CD4-positive, alpha-beta T cell treated with Interleukin-4 for 1 hour (primary cell): ENCODE measurements at regions not wholly inside any gene's neighbourhood (a gene's known extent, or its start where the extent isn't known, plus 50 kb on each side); places are given as distances from the start of the nearest gene placed in this dataset.

Experiments used
- DNase-seq, 2 donors: peaks; one replicate each; pipeline ENCODE4 v3.0.0-alpha.2; 2020 to 2022

DNA sequence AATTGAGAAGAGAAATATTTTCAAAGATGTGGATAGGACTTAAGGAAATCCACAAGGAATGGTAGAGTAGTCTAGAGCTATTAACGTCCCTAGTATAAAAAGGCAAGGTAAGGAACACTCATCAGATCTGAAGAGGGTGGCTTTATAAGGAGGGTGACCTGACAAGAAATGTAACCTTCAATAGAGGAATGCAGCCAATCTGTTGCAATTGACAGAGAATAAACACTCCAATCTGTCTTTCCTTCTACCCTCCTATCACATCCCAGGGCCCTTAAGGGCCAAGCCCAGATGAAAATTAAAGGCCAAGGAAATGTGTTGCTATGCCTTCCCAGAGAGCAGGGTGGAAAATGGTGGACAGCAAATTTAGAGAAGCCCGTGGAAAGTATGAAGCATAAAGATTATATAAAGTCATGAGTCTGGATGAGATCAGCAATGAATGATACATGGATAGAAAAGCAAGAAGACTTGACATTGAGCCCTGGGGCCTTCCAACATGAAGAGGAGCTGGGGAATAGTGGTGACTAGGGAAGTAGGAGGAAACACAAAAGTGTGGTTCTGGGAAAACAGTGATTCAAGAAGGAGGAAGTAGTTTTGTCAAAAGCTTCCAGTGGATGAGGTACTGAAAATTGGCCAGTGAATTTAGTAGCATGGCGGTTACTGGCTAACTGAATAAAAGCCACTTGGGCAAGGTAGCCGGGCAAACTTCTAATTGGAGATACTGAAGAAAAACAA is 270.6 kb upstream of the TANK start:
- no peak for DNase-seq

DNA sequence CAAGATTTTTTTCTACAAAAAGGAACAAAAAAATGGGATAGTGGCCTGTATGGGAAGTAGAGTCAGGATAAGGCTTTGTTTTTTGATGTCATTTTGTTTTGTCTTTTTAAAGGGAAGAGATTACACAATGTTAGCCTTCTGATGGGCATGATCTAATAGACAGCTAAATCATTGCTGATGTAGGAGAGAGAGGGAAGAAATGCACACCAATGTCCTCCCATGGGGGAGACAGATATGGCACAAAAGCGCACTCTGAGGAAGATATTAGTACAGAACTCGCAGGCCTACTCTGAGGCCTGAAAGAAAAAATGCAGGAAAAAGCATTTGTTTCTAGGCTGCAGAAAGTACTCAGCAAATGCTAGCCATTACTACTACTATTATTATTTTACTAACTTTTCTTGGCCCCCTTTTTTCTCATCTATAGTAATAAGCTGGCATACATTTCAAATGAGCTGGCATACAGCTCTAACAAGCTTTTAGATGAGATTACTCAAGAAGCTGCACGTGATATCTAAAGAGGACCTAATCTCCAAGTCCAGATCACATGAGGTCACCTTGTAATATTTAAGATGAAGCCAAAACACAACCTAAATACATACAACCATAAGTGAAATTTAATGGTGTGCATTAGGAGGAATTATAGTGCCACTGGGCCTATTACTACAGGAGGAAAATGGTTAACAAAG is 269.4 kb upstream of the TANK start:
- DNase-seq: no peak

- DNase-seq: no peak
Observed at GRCh38 chr2:160891353-160891740, 268.9 kb upstream of the TANK start.

DNA sequence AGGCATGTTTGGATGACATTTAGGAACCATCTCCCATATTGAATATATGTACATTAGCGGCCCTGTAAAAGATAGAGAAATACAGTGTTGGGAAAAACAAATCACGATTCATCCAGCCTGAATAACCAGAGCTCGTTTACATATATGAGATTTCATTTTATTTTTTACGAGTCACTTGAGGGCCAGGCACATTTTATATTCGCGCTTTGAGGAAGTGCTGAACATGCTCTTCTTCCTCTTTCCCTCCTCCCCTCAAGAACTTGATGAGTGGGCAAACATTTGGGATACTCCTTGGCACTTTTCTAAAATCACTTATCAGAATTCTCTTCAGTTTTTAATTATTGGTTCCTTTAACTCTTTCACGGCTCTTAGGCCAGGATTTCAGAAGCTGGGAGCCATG is 268.0 kb upstream of the TANK start:
- DNase-seq: no peak

DNA sequence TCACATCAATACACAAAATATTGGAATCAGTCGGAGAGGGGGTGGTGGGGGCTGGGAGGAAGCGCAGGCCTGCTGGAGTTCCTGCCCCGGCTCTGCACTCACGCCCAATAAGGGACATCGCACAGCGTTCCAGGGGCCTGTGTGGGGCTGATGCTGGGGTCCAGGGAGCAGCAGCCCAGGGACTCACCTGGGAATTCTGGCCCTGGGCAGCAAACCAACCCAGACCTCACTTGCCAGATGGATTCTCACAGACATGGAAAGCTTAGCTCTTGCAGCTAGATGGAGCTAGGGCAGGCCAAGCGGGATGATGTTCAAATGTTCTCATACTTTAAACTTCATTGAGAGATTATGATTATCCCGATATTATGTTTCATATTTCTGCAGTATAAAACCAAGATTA is 266.6 kb upstream of the TANK start:
- DNase-seq: no peak

GRCh38 chr2:160898581-160899307 is 261.5 kb upstream of the TANK start:
- no peak for DNase-seq

DNA sequence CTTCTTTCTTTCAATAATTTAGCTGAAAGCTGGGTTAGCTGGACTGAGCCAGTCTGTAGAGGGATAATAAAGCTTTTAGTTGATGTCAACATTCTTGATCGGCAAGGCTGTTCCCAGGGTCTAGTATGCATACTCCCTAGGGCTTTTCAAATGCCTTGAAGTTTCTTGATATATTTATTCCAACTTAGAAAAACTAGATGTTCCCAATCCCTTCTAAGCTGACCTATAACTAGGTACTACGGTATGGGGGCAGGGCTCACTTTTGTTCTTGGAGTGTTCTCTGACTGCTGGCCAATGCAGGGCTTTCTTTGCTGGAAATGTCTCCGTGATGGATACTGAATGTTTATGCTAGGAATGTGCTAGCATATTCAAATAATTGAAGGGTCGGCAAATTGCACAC is 258.6 kb upstream of the TANK start:
- DNase-seq: no peak

DNA sequence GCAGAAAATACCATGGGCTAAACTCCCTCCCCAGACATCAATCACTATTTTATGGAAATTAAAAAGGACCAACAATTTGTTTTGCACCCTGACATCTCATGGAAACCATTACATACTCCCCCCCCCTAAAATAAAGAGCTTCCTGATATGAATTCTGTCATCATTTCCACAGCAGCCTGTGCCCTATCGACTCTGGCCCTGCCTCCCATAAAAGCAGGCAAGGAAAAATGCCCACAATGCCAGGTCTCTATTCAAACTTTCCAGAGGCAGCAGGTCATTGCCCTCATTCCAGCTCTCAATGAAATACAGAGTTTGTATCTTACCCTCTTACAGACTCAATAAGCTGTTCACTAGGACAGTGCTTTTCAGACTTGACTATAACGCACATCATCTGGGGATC is 254.4 kb upstream of the TANK start:
- DNase-seq: no peak

DNA sequence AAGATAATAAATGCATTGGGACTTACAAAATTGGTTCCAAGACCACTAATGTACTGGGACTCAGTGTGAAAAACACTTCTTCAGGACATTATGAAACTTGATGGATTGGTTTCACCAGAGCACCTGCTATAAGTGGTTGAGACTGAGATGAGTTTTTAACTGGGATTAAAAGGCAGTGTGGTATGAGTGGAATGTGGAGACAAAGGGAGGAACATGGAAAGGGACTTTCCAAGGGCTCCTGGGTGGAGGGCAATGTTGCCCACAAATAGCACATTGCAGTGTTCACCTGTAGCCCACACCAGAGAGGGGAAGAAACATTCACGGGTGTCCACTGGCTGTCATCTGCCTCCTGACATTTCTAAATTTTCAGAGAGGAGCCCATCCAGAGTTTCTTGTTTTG is 253.3 kb upstream of the TANK start:
- no peak for DNase-seq

- DNase-seq: no peak
Observed at GRCh38 chr2:160907738-160908137, 252.5 kb upstream of the TANK start.

DNA sequence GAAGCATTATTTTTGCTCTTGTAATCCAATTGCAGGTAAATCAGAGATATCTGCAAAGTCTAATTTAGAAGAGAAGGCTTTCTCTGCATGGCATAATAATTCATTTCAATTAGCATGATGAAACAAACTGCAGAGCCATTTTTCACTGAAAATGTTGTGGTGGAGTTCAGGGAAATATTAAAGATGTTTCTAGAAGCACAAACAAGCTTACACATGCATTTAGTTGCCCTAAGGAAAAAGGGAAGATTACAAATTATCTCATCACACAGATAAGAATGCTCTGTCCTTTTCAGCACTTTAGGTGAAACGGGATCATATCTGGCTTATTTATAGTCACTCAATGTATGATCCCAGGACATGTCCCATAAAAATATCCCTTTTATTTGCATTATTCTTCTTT is 252.1 kb upstream of the TANK start:
- DNase-seq: no peak

GRCh38 chr2:160909781-160910242 is 250.4 kb upstream of the TANK start:
- no peak for DNase-seq

GRCh38 chr2:160910681-160911080 is 249.5 kb upstream of the TANK start:
- no peak for DNase-seq

DNA sequence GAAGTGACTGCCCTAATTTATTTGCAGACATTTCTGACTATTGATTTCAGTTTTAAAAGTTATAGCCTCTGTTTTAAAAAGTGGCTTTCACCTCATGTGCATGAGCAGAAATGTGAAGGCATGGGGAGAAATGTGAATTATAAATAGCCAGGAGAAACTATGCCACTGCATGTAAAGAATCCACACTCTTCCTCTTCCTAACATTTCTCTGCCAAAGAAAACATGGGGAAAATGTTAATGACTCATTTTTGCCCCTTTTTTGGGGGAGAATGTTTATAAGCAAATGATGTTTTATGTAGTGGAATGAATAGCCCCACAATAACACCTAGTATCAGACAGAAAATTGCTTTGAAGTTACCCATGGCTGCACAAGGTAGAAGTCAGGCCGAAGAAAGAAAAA is 249.0 kb upstream of the TANK start:
- DNase-seq: no peak

- DNase-seq: no peak
Observed at GRCh38 chr2:160912276-160912675, 248.0 kb upstream of the TANK start.

GRCh38 chr2:160913323-160913722 is 246.9 kb upstream of the TANK start:
- DNase-seq: no peak

GRCh38 chr2:160914217-160914616 is 246.0 kb upstream of the TANK start:
- no peak for DNase-seq

DNA sequence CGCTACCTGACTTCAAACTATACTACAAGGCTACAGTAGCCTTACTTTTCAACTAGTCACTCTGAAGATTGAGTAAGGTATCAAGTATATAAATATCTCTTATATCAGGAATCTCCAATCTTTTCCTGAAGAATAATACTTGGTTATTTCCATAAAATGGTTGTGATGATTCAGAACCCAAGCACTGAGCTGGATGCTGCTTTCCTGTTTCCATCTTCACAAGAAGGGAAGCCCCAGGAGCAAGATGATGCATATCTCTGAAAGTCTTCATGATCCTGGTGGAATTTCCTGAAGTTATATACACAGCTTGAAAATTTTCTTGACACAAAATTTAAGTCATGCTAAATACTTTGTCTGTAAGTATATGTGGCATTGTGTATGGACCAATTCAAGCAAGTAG is 243.9 kb upstream of the TANK start:
- no peak for DNase-seq

GRCh38 chr2:160917850-160918249 is 242.4 kb upstream of the TANK start:
- DNase-seq: no peak

GRCh38 chr2:160918258-160918657 is 242.0 kb upstream of the TANK start:
- DNase-seq: no peak

GRCh38 chr2:160918906-160919503 is 241.2 kb upstream of the TANK start:
- DNase-seq: peak; percentile 23 to 39

DNA sequence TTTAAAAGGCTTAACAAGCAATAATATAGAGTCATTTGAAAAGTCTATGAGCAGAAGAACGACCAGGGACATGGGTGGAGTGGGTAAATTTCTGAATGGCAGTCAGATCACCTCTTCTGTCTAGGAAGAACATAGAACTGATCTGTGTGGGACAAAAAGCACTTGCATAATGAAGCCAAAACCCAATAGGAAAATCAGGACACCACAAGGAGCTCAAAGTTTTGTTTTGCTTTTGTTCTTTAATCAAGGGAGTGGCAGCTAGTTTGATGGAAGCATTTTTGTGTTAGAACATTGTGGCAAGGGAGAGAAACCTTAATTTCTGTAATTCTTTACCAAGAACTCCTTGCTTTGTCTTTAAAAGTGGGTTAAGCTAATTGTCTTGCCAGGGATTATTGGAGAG is 240.2 kb upstream of the TANK start:
- DNase-seq: no peak

GRCh38 chr2:160920791-160921303 is 239.4 kb upstream of the TANK start:
- DNase-seq: no peak
